GM18907 (cell line): ENCODE measurements at regions not wholly inside any gene's neighbourhood (a gene's known extent, or its start where the extent isn't known, plus 50 kb on each side); places are given as distances from the start of the nearest gene placed in this dataset.
A peak's percentile ranks its signal among the peaks of the same experiment; 100 is the strongest.

Source experiments
- ATAC-seq: cut with Tn5 transposase; IDR thresholded peaks from one replicate; pipeline ENCODE4 v1.9.1; 2021; ENCODE audit warnings: mild to moderate bottlenecking, moderate library complexity; ENCODE audit not compliant: unreplicated experiment

DNA sequence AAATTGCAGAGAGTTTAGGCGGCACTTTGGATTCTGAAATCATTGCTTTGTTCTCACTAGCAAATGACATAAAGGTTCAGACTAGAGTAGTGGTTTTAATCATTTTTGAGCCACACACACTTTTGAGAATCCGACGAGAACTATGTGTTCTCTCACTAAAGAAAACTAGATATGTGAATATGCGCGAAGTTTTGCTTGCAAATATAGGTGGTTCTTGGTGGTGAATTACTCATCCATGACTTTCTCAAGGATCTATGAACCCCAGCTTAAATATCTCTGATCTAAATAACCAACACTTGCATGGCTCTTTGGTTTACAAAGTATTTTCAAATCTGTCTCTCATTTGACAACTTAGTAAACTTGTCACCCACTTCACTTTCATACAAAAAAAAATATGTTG, 54.8 kb downstream of the NOG start:
- no peak for ATAC-seq

DNA sequence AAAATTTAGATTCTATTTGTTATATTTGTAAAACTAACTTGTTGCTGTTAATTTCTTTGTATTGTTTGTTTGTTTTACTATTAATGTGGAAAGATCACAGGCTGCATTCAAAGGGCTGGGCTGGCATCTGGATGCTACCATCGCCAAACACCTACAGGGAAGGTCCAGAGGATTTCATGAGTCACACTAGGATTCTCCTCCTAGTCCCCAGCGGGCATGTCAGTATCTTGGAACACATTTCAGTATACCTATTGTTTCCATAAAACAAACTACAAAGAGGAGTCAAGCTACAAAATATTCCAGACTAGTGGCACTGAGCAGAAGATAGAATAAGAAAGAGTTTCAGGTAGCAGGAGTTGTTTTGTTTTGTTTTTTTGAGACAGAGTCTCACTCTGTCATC, 55.3 kb downstream of the NOG start:
- no peak for ATAC-seq

DNA sequence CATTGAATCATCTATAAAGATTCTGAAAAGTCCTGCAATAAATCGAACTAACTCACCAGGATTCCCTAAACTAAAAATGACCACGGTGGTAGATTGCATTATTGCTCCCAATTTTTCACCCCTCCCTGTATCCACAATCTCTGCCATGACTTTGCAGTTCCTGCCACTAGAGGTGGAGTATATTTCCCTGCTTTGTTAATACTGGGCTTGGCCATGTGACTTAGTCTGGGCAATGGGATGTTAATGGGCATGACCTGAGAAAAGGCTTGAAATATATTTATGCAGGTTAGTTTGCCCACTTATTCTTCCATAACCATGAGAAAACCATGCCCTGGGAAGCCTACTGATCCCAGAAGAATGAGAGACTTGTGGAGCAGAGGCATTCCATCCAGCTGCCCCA, 59.1 kb downstream of the NOG start:
- ATAC-seq, result no peak

DNA sequence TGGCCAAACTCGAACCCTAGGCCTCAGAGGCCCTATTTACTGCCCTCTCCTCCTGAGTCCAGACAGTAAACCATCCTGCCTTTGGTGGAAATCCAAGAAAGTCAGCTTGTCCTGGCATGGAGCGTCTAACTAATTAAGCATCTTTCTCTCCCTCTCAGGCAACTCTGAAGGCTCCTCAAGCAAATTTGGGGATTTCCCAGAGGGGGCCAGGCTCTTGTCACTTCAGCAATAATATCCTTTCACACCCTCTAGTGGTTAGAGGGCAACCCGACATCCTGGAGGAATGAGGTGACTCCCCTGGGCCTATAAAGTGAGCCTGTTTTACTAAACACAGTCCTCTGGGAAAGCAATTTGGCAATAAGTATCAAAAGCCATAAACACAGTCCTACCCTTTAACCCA, 60.4 kb downstream of the NOG start:
- peak; percentile 99 for ATAC-seq

DNA sequence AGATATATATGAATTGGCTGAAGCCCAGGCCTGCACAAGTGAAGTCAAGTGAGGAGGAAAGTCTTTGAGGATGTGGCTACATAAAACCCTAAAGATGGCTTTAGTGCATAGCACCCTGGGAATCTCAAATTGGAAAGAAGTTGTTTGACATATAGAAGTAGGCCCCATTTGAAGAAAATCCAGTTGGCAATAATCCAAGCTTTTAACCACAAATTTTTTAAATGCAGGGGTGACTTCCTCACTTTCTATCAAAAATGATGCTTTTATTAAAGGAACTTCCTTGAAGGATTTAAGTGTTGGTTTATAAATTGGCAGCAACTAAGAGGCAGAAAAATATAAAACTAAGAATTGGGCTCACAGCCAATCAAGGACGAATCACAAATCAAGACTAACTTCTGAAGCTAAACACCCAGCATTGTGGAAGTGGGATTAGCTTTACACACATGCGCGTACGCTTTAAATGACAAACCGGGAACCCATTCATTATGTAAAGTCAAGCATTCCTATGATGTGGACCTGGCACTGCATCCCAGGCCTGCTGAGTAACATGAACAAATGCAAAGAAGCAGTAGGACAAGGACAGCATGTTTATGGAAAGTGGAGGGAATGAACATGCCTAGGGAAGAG, 63.3 kb downstream of the NOG start:
- ATAC-seq, result no peak

DNA sequence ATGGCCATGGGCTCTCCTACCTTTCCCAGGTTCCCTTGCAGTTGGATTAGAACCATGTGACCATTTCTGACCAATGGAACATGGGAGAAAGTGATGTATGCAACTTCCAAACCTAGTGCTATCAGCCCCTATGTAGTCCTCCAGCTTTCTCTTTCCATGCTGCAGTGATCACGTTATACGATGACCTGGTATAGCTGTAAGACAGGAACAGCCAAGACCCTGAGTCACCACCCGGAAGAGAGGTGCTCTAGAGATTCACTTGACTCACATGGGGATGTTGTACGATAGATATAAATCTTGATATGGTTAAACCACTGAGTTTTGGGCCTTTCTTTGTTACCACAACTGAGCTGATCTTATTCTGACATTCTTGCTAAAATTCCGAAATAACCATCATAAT, 65.1 kb downstream of the NOG start:
- no peak for ATAC-seq

DNA sequence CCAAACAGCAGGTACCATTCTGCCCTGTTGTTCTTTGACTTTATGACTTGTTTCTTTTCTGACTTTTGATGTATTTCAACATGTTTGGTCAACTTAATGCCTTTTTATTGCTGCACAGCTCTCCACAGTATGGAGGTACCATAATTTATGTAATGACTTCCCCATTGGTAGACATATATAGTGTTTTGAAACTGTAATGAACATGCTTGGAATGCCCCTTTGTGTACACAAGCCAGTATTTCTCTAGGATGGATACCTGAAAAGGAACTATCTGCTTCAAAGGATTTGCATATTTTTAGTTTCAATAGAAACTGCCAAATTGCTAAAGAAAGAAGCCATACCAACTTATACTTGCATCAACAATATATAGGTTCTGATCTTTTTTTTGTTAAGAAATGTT, 66.1 kb downstream of the NOG start:
- ATAC-seq, result no peak

DNA sequence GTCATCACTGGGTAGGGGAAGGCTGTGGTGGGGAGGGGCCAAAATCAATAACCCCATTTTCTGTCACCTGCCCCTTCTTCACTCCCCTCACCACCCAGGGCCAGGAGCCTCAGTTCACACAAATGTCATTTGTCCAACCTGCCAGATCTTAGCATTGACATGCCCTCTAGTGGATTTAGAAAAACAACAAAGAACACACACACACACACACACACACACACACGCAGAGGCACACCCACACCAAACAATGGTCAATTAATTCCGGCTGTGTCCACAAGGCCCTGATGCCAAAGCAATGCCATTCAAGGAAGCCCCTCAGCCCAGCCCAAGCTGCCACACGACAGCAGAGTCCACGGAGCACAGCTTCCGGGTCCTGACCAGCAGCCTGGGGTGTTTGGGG, 68.4 kb downstream of the NOG start:
- ATAC-seq, result no peak

DNA sequence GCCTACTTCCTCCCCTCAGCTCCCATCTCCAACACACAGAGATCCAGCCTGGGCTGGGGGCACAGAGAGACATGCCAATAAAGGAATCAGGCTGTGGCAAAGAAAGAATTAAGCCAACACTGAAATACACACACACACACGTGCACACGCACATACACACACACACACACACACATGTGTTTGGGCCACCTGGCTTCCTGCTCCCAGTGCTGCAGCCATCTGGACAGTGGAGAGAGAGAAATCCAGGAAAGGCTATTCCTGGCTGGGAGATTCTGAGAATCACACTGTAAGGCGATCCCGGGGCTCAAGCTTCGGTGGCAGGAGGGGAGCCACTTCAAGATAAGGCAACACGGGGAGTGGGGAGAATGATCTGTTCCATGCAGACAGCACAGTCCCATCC, 72.4 kb downstream of the NOG start:
- ATAC-seq, result no peak

DNA sequence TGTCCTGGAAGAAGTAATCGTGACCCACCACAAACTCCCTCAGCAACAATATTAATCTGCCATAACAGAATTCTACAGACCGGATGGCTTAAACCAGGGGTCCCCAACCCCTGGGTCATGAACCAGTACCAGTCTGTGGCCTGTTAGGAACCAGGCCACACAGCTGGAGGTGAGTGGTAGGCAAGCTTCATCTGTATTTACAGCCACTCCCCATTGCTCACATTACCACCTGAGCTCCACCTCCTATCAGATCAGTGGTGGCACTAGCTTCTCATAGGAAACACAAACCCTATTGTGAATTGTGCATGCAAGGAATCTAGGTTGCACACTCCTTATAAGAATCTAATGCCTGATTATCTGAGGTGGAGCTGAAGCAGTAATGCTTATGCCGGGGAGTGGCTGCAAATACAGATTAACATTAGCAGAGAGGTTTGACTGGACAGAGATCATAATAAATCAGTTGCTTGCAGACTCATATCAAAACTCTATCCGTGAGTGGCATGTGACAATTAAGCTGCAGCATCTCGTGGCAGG, 74.5 kb downstream of the NOG start:
- ATAC-seq, result no peak

DNA sequence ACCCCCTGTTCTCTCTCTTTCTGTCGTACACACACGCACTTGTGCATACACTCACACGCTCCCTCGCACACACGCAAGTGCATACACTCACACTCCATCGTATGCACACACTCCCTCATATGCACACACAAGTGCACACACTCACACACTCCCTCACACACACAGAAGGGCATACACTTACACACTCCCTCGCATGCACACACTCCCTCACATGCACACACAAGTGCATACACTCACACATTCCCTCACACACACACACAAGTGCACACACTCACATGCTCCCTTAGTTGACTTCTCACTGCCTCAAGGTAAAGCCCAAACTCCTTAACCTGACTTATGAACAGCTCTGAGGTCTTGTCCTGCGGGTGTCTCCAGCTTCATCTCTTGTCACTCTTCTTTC, 78.7 kb downstream of the NOG start:
- ATAC-seq, result no peak

DNA sequence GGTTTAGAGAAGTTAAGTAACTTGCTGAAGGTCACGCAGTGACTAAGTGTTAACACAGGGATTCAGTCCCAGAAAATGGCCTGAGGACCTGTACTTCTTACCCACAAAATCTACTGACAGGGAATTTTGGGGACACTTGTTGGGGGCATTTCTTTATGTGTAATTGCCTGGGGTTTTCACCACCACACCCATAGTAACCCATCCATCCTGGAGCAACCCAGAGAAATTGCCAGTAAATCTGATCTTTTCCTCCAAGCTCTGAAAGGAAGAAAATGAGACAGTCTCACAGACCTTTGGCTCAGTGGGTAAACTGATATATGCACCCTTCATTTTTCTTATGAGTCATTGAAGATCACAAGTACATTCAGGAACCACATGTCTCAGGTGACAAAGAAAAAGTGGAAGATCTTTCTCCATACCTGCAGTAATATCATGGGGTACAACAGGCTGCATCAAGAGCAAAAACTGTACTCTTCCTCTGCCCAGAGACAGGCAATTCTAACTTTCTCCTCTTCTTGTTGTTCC, 81.0 kb downstream of the NOG start:
- ATAC-seq, result no peak

DNA sequence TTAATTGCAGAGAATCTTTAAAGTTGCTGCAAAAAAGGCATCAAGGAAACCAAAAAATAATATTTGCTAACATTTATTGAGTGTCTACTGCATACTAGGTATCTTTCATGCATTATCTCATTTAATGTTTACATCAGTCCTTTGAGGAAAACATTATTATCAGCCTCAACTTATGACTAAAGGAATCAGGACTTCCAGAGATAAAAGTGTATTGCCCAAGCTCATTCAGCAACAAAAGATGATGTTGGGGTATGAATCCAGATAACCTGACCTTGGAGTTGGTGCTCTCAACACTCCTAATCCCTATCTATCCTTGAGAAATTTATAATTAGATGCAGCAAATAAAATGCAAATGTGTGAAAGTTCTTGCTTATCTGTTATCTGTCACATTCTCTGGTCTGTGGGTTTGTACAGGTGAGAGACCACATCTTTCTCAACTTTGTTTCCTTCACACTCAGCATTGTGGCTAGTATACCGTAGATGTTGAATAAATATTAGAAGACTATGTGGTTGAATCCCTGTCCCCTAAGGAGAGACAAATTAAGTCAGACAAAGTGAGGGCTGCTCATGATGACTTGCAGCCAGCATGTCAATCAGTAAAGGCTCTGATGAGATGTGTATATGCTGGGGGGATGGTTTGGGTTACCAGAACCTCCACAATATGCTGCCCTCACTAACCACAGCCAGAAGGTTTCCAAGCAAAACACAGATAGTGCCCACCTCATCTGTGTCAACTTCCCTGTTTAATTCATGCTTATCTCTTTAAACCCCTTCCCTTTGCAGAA, 82.6 kb downstream of the NOG start:
- ATAC-seq, result no peak

DNA sequence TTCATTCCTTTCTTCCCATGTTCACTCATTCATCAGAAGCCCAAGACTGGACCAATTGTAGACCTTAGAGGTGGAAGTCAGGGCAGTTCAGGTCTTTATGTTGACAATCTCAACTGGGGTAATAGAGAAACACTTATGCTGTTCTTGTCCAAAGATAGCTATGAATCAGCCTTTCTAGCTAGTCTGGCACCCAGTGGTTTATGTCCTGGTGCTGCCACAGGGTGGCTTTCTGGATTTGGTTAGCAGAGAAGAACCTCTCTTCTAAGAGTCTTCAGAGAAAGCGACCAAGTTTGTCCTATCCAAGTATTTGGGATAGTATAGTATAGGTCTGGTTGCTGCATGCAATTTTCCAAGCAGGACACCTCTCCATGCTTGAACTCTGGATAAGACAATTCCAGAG, 83.3 kb downstream of the NOG start:
- no peak for ATAC-seq

DNA sequence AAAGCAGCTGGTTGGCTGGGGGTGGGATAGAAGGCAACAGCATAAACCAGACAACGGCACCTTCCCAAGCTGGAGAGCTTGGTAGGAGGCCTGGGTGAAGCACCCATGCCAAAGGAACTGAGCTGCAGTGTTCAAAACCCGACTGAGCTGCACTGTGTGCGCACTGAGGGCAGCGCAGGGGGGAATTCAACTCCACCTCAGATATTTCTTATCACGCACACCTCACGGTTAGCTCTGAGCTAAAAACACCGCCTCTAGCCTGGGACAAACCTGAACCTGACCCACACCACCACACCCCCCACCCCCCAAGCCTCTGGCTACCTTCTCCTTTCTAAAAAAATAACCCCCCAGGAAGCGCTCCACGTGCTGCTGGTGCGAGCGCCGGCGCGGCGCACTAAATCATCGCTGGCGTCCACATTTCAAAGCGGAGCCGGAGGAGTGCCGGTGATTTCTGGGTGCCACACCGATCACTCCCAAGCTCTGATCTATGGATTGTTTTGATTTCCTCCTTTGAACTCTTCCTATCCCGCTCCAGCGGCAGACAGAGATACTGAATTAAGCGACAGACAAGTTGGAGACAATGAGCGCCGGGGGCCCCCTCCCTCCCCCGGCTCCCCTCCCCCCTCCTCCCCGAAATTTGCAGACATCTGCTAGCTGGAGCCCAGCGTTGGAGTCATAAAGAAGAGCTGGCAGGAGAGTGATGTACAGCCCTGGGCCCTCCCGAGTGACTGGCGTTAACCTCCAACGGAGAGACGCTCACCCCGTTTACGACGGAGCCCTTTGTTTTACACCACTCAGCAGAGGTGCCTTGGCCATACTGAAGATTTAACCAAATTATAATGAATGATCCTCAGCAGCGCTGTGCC, 85.0 kb downstream of the NOG start:
- ATAC-seq, result no peak

DNA sequence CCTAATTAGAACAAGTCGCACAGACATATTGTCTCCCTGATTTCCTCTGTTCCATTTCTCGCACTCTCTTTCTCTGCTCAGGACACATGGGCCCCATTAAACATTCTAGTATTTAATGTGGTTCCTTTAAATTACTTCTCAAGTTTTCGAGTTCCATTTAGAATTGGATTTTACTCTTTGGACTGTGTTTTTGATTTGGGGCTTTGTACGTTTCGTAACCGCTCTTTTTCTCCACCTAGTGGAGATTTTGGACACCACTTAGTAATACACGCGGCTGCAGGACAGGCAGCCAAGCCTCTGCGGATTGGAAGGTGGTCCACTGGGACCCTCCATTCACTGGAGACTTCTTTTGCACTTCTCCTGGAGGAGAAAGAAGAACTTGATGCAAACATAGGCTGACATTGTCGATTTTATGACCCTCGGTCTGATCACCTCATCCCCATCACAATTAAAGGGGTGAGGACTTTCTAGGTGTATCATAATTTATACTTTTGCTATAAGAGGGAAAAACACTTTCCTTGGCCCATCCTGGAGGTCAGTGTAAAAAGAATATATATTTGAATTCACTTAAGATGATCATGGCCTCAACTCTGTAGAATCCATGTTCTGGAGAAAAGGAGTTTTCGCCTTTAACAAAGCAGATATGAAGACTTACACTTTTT, 85.7 kb downstream of the NOG start:
- ATAC-seq, result no peak

DNA sequence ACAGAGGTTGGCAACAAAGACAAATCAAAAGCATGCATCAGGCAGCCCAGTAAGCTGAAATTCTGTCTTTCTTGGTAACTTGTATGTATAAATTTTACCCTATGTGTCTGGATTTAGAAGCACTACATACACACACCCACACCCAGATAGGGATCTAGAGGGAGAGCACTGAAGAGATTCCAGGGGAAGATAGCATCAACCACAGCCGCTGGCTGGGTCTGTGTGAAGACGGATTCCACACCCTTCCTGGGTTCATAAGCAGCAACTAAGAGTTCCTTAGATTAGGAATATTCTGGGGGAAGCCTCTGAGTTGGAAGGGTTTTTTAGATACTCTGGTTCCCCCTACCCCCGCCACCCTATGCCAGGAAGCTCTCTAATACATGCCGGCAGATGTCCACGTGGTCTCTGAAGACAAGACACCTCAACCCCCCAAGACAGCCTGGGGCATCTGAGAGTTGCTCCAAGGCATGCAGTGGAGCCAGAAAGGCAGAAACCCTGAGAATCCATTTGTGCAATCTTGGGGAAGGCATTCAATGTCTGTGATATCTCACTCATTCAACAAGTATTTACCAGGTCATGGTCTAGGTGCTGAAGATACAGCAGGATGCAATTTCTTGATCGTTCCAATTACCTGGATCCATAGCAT, 86.4 kb downstream of the NOG start:
- ATAC-seq, result no peak

DNA sequence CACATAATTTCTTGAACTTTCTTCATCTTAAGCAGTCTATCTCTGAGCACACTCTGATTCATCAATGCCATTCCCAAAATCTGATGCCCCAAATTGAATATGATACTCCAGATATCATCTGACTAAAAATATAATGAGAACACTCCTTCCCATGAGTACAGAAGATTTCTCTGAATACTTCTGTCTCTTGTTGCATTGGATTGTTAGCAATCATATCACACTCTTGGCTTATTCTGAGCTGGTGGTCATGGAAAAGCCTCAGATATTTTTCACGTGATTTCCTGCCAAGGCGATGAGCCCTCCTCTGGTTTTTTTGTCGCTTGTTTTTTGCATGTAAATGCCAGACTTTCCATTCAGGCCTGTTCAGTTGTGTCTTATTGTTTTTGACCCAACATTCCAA, 87.2 kb downstream of the NOG start:
- no peak for ATAC-seq

DNA sequence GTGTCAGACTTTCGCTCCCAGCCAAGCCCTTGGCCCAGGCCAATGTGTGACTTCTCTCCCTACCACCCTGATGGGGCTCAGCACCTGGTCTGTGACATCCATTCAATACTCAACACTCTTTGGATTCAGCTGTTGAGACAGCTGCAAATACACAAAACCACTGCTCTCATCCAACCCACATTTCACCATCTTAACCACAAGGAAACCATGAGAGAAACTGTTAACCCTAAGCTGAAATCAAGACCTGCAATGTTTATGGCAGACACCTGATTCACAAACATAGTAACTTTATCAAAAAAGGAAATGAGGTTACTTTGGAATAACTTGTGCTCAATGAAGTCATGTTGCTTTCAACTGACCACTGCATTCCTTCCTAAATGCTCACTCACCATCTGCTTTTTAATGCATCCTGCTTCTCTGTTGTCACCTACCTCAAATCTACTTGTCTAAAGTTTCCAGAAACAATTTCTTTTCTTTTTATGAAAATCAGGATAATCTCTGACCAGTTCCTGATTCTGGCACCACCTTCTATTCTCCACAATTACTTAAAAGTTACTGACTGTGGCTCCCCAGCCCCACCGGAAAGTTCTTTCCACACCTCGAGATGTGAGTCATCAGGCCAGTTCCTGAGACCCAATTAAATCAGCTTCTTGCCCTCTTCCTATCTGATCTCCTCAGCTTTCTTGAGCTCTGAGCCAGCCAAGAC, 88.2 kb downstream of the NOG start:
- peak; percentile 78 for ATAC-seq

DNA sequence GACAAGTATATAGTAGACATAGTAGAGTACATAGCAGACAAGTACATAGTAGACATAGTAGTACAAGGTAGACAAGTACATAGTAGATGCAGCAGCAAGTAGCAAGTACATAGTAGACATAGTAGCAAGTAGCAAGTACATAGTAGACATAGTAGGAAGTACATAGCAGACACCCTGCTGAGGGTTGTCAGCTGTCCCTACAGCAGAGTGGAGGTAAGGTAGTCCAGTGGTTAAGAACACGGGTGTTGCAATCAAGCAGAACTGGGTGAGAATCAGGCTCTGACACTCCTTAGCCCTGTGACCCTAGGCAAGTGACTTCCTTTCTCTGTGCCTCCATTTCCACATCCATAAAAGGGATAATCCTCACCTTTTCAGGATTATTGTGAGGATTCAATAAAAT, 94.7 kb downstream of the NOG start:
- no peak for ATAC-seq
